ENCODE measurements at regions not wholly inside any gene's neighbourhood (a gene's known extent, or its start where the extent isn't known, plus 50 kb on each side); places are given as distances from the start of the nearest gene placed in this dataset.

GRCh38 chr14:56026506-56026905 lies 91.7 kb upstream of the PELI2 start:
- H3K27ac Mint-ChIP-seq, result no peak overlapping the region
- DNase-seq (no peak), ATAC-seq (ENCODE audit: low read depth) (no peak)
- no peaks in the 10 kb centered on the region for H3K4me1 Mint-ChIP-seq
- H3K4me3 ChIP-seq (ENCODE audit: control extremely low read depth in 1 of 5, extremely low read depth in 1 of 5, insufficient read depth in 1 of 5, low read depth in 2 of 5, low read length in 4 of 5), result no peak overlapping the region
- H3K27ac ChIP-seq (ENCODE audit: low read length in 2 of 2), result no peak overlapping the region
- no peaks in the 10 kb centered on the region for H3K4me1 ChIP-seq (ENCODE audit: control insufficient read depth in 2 of 2, insufficient read depth in 2 of 2, low read length in 2 of 2)
- ChIA-PET CTCF (no interaction called here), POLR2A (no interaction called here)
- H3K9me3 Mint-ChIP-seq (ENCODE audit: insufficient read depth), result no peaks in the 10 kb centered on the region
- H3K27me3 Mint-ChIP-seq, result peaks cover 9% of the 10 kb centered on the region
- H3K4me2 ChIP-seq (replicated peaks; ENCODE audit: low read depth, low read length, poor library complexity, severe bottlenecking), result no peak overlapping the region
- no peak overlapping the region for H2AFZ ChIP-seq (ENCODE audit: insufficient read depth, low read depth, low read length, poor library complexity, severe bottlenecking)
- no peaks in the 10 kb centered on the region for H3K79me2 ChIP-seq (ENCODE audit: control insufficient read depth, insufficient read depth, low read length)
- H4K20me1 ChIP-seq (ENCODE audit: control insufficient read depth, insufficient read depth, low read length, poor library complexity, severe bottlenecking), result no peaks in the 10 kb centered on the region
- H3K27me3 ChIP-seq (replicated peaks in 1 of 4; ENCODE audit: control extremely low read depth in 1 of 4, control insufficient read depth in 3 of 4, insufficient read depth in 4 of 4, low read length in 3 of 4), result no peaks in the 10 kb centered on the region
- no peaks in the 10 kb centered on the region for H3K9me3 ChIP-seq (ENCODE audit: control extremely low read depth in 1 of 3, control insufficient read depth in 2 of 3, insufficient read depth in 1 of 3, low read length in 2 of 3)
- TF ChIP-seq CTCF (IDR thresholded peaks at IDR 0.05), result no peak
- no peak for TF ChIP-seq EZH2 (IDR thresholded peaks at IDR 0.05; ENCODE audit: borderline replicate concordance, insufficient read depth, low read depth, low read length, poor library complexity, severe bottlenecking)
- intact Hi-C loops (cut with micrococcal nuclease), result no loop called here
- no peak overlapping the region for H3K9ac ChIP-seq (ENCODE audit: low read length)
- no peak overlapping the region for H3K4me3 Mint-ChIP-seq
- WGBS (ENCODE audit: insufficient coverage), result 50% methylated on average over 1 of the region's 1 CpG
- H3K36me3 ChIP-seq (replicated peaks in 1 of 2; ENCODE audit: control extremely low read depth in 1 of 2, control insufficient read depth in 1 of 2, extremely low read depth in 1 of 2, insufficient read depth in 2 of 2, low read length in 1 of 2), result no peaks in the 10 kb centered on the region

GRCh38 chr14:56027421-56027820 lies 90.8 kb upstream of the PELI2 start:
- Mint-ChIP-seq H3K9me3 (ENCODE audit: insufficient read depth) (no peaks in the 10 kb centered on the region), H3K4me3 (no peak overlapping the region), H3K4me1 (no peaks in the 10 kb centered on the region), H3K27ac (no peak overlapping the region), H3K27me3 (peaks cover 9% of the 10 kb centered on the region)
- H3K9me3 ChIP-seq (ENCODE audit: control extremely low read depth in 1 of 3, control insufficient read depth in 2 of 3, insufficient read depth in 1 of 3, low read length in 2 of 3), result no peaks in the 10 kb centered on the region
- no peak overlapping the region for H3K27ac ChIP-seq (ENCODE audit: low read length in 2 of 2)
- H3K4me1 ChIP-seq (ENCODE audit: control insufficient read depth in 2 of 2, insufficient read depth in 2 of 2, low read length in 2 of 2), result no peaks in the 10 kb centered on the region
- no CpG with 5 or more reads among the region's 1 CpG for WGBS (ENCODE audit: insufficient coverage)
- H3K27me3 ChIP-seq (replicated peaks in 1 of 4; ENCODE audit: control extremely low read depth in 1 of 4, control insufficient read depth in 3 of 4, insufficient read depth in 4 of 4, low read length in 3 of 4), result no peaks in the 10 kb centered on the region
- no peak overlapping the region for H3K4me2 ChIP-seq (replicated peaks; ENCODE audit: low read depth, low read length, poor library complexity, severe bottlenecking)
- no peaks in the 10 kb centered on the region for H3K79me2 ChIP-seq (ENCODE audit: control insufficient read depth, insufficient read depth, low read length)
- intact Hi-C loops (cut with micrococcal nuclease), result no loop called here
- no peak overlapping the region for H2AFZ ChIP-seq (ENCODE audit: insufficient read depth, low read depth, low read length, poor library complexity, severe bottlenecking)
- H3K36me3 ChIP-seq (replicated peaks in 1 of 2; ENCODE audit: control extremely low read depth in 1 of 2, control insufficient read depth in 1 of 2, extremely low read depth in 1 of 2, insufficient read depth in 2 of 2, low read length in 1 of 2), result no peaks in the 10 kb centered on the region
- DNase-seq (no peak), ATAC-seq (ENCODE audit: low read depth) (no peak)
- ChIA-PET CTCF (no interaction called here), POLR2A (no interaction called here)
- TF ChIP-seq CTCF (IDR thresholded peaks at IDR 0.05) (no peak), EZH2 (IDR thresholded peaks at IDR 0.05; ENCODE audit: borderline replicate concordance, insufficient read depth, low read depth, low read length, poor library complexity, severe bottlenecking) (no peak)
- no peaks in the 10 kb centered on the region for H4K20me1 ChIP-seq (ENCODE audit: control insufficient read depth, insufficient read depth, low read length, poor library complexity, severe bottlenecking)
- H3K4me3 ChIP-seq (ENCODE audit: control extremely low read depth in 1 of 5, extremely low read depth in 1 of 5, insufficient read depth in 1 of 5, low read depth in 2 of 5, low read length in 4 of 5), result no peak overlapping the region
- H3K9ac ChIP-seq (ENCODE audit: low read length), result no peak overlapping the region

Measured in B cell (primary cell).